GM19035 (cell line): ENCODE measurements at regions not wholly inside any gene's neighbourhood (a gene's known extent, or its start where the extent isn't known, plus 50 kb on each side); places are given as distances from the start of the nearest gene placed in this dataset.

ENCODE experiments used
- ATAC-seq: cut with Tn5 transposase; IDR thresholded peaks from one replicate; pipeline ENCODE4 v1.9.1; 2021; ENCODE audit not compliant: unreplicated experiment

DNA sequence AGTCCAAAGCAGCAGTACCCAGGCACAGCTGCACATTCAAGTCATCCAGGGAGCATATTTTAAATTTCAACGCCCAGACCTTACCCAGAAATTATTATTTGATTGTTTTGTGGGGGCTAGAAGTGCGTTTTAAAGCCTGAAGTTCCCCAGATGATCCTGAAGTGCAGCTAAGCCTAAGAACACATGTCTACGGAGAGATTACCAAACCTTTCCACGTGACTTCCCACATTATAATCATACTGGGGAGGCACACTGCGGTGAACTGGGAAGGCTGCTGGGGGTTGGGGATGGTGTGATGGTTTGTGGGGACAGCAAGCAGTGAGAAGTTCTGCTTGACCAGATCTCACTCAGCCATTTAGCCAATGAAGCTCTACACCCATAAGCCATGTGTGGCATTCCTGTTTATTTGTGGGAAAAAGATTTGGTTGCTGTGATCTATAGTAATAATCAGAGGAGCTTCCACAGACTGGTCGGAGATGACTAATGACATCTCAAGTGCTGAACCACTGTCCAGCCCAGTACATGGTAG is 93.4 kb upstream of the CDH6 start:
- no peak for ATAC-seq

DNA sequence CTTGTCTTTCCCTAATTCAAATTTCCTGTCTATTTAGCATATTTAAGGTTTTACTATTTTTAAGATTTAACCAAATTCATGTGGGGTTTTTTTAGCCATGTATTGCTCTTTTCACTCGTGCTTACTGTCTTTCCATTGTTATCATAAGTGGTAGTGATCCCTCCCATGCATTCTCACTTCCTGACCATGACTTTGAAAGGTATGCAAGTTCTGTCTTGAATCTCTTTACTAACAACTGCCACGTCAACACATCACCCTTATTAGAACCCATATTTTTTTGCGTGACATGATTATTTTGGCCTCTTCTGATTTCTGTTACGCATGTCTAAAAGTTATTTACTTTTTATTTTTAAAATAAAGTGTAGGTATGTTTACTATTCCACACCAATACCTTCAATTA is 94.7 kb upstream of the CDH6 start:
- ATAC-seq = no peak

DNA sequence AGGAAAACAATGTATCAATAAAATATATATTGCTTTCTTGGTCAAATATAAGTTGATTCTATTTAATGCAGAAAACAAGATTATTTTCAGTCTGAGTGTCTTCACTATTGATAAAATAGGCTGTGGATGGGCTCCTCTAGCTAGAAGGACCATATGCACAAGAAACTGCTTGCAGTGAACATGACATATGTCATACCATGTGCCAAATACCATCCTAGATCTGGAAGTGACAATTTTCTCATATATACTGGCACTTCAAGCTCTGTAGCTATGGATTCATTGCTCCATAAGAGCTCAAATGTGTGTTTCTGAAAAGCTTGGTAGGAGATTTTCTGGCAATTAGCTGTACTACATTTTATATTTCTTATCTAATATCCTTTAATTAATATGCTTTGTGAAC is 95.6 kb upstream of the CDH6 start:
- ATAC-seq = no peak

DNA sequence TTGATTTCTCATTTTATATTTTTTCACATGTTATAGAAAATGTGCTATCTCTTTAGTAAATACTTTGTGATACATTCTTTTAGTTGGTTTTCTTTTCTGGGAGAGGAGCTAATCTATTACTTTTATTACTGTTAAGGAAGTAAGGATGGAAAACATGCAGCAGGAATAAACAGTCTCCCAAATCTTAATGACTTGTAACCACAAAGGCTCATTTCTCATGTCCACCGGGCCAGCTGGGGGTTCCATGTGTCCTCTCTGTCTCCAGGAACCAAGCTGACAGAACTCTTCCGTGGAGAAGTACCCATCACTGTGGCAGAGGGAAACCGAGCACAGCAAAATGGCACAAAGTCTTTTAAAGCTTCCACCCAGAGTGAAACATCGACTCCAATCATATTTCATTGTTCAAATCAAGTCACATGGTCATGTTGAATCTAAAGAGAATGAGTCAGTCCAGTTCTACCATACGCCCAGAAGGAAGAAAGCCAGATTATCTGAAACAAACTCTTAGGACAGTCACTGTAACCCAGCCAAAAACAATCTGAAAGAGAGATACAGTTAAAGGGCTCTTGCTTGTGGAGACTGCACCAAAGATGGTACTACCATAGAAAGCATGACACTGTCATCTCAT is 97.1 kb upstream of the CDH6 start:
- ATAC-seq = no peak

DNA sequence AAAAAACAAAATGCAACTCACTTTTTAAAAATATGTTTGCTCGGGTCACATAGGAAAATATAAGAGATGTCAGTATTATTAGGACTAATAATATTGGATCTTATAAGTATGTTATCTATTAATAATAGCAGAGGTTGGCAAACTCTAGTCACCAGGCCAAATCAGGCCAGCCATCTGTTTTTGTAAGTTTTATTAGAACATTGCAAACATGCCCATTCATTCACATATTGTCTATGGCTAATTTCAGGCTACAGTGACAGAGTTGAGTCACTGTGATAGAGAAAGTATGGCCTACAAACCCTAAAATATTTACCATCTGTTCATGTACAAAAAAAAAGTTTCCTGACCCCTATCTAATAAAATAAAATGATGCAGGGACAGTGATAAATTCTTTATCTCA is 97.7 kb upstream of the CDH6 start:
- no peak for ATAC-seq

DNA sequence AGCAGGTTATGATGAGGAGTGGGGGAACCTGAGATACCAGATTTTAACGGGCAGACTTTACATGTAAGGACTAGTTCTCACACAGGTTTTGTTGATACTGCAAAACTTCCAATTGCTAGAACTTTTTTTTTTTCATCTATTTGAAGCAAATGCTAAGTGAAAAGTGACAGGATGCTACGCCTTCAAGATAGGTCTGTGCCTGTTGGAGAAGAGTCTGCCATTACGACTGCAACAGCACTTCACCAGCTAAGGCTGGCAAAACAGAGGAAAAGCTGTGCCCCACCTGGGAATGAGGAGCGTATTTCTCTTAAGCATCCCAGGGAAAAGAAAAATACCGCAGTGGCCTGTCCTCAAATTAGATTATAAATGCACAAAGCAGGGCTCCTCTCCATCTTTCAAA is 102.0 kb upstream of the CDH6 start:
- ATAC-seq = no peak

DNA sequence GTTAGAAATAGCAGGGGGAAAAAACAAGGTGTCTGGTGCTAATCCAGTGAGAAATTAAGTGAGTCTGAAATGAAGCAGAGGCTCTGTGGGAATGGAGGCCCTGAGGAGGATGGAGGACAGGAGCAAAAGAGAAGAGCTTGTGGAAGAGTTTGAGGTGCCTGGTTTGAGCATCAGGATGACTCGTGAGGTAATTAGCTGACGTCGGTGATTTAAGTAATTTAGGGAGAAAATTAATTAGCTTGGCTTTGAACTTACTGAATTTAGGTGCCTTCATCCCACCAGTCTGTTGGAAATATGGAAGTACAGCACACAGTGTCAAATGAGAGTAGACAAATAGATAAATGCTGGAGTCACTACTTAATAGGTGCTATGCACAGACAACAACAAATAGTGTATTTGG is 103.0 kb upstream of the CDH6 start:
- ATAC-seq = no peak

DNA sequence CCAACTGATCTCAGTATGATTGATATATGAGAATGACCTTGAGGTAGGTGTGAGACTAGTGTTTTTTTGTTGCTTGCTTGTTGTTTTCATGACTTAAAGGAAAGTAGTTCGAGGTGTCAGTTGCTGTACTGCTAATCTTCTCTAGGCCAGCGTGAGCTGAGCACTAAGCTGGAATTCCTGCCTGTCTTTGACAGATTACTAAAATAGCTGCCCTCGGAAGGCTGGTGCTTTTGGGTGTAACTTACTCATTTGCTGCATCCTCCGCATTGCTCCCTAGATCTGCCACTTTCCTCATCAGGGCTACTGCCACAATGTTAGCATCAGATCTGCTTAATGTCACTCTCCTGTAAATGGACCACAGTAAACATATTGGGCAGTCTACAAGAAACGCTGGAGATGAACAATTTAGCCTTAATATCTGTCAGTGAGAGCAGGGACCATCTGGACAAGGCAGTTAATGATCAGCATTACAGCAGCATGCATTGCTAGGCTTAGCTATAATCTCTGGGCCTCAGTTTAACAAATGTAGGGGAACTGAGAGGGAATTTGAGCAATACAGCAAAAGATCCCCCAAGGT is 106.6 kb upstream of the CDH6 start:
- no peak for ATAC-seq

DNA sequence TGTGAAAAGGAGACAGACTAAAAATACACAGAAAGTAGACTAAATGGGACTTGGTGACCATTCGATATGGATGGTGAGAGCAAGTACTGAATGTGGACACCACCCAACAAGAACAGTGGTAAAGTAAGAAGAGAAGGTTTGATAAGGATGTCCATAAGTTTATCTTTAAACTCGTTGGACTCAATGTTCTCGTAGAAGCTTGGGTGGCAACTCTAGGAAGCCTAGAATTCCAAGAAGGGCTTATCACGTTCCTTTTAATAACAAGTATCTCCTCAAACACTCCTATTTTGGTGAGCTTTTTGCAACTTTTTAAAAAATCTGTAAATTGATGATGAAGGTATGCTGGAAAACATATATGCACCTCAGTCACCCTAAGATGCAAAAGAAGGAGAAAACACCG is 108.6 kb upstream of the CDH6 start:
- no peak for ATAC-seq

DNA sequence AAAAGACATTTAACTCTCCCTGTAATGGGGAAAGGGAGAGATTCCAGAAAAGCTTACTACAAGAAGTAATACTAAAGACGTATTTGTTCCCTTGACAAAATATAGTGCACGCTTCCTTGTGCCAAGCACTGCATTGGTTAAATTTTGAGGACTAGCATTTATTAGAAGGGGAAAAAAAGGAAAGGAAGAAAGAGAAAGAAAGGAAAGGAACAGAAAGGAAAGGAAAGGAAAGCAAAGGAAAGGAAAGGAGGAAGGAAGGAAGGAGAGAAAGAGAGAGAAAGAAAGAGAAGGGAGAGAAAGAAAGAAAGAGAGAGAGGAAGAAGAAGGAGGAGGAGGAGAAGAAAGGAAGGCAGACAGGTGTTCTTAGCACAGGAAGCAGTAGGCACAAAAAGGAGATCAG is 110.1 kb upstream of the CDH6 start:
- no peak for ATAC-seq

DNA sequence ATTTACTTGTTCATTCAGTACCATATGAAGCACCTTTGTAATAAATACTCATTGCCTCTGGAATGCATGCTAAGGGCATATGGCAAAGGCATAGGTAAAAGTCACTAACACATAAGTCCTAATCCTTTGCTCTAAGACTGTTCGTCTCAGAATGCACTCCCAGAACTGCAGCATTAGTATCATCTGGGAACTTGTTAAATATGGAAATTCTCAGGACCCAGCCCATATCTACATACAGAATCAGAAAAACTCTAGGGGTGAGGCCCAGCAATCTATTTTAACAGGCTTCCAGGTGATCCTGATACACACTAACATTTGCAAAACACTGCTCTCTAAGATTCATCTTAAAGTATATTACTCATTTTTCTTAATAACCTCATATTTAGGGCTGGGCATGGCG is 113.8 kb upstream of the CDH6 start:
- no peak for ATAC-seq

DNA sequence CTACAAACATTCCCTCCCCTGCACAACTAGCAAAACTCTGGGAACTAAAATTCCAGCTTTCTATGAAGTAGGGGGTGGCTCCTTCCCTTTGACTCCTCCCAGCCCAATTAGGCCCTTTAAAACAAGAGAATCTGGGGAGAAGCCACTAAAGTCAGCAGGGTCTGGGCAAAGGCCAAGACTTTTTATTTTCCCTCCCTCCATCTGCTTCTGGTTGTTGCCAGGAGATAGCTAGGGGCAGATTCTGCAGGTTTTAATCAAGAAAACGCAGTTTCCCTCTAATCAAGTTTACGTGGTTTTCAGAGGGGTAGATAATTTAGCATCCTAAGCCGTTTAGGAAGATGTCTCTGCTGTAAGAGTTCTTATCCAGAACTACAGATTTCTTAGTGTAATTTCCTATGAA is 114.5 kb upstream of the CDH6 start:
- no peak for ATAC-seq

DNA sequence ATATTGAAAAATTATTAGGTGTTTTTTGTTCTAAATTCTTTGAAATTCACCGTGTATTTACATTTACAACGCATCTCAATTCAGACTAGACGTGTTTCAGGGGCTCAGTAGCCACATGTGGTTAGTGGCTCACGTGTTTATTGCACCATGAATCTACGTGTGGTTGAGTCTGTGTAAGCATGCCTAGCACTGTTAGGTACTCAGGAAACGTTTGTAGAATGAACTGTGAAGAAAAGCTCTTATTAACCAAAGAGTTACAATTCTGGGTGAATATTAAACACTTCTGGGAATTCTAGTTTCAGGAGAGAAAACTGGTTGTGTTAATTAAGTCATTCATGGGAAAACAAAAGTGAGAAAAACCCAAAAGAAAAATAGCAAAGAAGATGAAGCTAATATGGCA is 117.5 kb upstream of the CDH6 start:
- ATAC-seq = no peak

DNA sequence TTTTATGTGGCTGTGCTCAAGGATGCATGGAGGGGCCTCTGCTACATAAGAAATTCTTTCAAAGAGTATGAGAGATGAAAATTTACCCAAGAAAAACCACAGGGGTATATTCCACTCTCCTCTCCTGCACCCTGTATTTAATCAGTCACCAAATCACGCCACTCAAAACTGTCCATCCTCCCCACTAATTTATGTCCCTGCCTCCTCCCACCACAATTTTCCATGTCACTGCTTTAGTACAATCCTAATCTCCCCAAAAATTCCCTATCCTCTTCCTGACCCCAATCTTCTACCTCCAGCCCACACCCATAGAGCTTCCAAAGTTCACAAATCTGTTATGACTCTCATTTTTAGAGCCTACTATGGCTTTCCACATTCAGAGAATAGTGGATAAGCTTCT is 125.2 kb upstream of the CDH6 start:
- ATAC-seq = no peak

DNA sequence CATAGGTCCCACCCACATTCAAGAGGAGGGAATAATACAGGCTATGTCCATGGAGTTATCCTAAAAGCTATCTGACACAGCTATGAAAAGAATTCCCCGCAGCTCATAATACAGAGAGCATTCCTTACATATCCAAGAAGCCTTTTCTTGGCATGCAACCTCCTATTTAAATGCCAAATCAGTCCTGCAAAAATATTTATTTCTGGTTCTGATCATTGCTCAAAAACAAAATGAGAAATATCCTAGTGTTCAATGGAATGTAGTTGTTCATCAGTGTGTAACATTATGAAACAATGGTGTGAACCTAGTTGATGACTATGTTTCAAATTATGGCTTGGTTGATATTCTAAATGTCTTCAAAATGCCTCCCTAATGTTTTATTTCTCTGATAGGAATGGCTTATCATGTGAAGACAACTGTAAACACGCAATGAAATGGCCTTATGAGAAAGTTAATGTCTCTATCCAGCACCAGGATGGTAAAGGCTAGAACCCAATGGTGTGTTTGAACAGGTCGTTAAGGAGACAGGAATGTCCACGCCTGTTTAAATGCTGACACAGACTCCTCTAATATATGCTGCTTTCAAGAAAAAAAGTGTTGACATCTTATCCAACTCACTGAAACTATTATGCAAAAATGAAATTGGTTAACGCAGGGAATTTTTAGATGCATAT is 126.7 kb upstream of the CDH6 start:
- ATAC-seq = no peak

DNA sequence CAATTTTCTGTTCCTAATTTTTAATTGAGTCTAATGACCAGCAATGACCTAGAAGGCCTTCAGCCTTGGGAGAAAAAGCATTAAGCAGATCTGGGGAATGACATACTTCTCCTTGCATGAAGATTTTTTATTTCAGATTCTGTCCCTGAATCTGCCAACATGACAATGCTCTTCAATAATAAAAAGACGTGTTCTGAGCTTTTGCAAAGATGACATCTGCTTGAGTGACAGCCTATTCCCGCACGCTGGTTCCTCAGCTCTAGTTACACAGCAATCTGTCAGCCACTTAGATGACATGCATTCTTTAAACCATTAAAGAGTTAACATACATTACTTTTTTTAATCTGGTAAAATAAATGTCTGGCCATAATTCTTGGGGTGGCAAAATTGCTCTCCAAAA is 129.3 kb upstream of the CDH6 start:
- no peak for ATAC-seq

DNA sequence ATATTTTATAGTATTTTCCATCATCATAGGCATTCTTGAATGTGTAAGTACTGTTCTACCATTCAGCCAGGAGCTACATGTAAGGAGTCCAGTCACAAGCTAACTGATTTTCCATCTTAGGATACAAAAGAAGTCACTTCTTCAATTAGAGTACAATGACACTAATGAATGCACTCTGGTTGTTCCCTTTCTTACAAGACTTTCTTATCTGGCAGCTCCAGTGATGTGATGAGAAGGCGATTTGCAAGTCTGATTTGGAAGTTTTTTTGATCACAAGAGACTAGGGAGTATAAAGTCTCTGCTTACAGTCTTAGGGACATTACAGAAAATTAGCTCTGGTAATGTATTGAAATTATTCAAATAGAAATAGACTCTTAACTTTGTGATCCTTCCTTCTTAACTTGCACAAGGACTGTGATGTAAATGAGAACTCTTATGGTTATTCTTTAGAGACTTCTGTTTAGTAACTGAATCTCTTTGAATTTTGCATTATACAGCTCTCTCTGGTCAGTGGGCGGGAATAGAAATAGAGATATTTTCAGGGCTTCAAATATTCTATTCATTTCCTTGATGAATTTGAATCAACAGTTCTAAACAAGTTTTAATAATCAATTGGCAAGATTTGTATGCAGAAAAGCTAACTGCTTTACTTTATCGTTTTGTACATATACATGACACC is 130.4 kb upstream of the CDH6 start:
- no peak for ATAC-seq

DNA sequence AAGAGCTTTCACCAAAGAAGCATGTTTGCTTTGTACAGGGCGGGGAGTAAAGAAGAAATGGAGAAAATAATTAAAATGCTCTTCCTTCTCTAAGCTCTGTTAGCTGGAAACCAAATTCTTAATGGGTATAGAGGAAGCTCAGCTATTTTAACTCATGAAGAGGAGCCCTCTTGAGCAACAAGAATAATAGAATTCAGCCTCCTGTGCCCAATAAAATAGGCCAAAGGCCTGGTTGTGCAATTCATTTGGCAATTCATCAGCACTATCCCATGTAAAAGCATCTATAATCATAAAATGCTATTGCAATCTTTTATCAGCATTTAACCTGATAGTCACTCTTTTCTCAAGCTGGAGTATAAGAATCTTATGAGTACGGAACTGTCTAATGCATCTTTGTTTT is 133.6 kb upstream of the CDH6 start:
- ATAC-seq = no peak

DNA sequence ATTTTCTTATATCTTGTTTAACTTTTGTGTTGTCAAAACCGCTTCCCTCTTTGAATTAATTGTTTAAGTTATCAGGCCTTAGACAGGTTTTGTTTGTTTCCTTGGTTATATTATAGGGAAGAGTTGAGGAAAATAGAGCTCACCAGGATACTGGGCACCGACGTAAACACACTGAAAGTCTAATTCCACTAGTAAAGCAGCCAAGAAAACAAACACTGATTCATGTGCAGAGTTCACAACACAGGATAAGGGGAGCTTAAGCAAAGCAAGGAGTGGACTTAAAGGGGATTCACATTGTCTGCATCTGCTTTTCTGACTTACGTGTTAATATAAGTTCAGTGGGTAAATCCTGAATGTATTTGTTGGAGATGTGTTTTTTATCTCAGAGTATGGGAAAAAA is 139.0 kb upstream of the CDH6 start:
- ATAC-seq = no peak

DNA sequence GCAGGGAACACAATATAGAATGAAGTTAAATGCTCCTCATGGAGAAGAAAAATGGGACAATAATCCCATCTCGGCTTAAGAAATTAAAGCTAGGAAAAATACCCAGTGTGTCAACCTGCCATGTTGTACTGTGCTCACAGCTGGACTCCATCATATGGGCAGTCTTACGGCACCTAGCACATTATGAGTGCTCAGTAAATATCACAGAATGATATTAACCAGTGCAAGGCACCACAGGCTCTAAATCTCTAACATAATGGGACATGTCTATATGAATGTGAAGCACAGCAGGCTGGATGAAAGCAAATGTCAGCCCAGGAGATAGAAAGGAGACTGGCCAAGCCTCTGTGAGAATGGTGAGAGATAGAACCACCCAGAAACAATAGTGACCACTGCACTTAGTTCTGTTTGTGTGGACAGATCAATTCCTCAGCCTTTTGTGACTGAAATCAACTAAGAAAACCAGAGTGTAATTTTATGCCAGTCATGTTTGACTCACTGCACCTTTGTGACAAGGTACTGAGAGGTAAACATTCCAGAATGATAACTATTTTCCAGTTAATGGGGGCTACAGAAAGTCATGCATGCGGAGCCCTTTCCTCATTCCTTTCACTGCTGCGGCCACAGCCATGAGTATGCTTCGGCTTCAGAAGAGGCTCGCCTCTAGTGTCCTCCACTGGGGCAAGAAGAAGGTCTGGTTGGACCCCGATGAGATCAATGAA is 140.4 kb upstream of the CDH6 start:
- no peak for ATAC-seq

DNA sequence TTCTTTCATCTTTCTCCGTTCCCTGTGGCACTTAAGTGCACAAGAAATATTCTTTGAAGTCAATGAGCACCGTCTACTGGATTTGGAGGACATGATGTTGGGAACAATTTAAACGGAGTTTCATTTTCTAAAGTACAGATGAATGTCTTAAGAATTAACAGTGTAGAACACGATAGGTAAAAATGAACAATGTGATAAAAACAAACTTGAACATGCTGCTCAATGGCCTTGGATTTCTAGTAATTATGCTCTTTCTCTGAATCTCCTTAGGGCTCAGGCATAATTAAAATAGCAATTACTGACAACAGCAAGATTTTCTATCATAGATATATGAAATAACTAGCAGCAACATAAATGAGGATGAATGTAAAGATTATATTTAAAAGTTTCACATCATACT is 142.2 kb upstream of the CDH6 start:
- no peak for ATAC-seq
